Brain pericyte (primary cell): ENCODE measurements at regions not wholly inside any gene's neighbourhood (a gene's known extent, or its start where the extent isn't known, plus 50 kb on each side); places are given as distances from the start of the nearest gene placed in this dataset.

Experiments used
- DNase-seq: peaks from one replicate; pipeline ENCODE4 v3.0.0-alpha.2; 2012; ENCODE audit warnings: low read depth, low spot score

GRCh38 chr5:148708854-148709253 is 54.5 kb upstream of the HTR4 start:
- no peak for DNase-seq

GRCh38 chr5:148711961-148712360 is 57.6 kb upstream of the HTR4 start:
- no peak for DNase-seq

- no peak for DNase-seq
Observed at GRCh38 chr5:148713735-148714508, 59.6 kb upstream of the HTR4 start.

DNA sequence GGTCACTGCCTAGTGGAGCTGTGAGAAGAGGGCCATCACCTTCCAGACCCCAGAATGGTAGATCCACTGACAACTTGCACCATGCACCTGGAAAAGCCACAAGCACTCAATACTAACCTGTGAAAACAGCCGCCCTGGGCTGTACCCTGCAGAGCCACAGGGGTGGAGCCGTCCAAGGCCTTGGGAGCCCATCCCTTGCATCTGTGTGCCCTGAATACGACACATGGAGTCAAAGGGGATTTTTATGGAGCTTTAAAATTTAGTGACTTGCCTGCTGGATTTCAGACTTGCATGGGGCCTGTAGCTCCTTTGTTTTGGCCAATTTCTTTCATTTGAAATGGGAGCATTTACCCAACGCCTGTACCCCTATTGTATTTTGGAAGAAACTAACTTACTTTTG is 62.4 kb upstream of the HTR4 start:
- no peak for DNase-seq

DNA sequence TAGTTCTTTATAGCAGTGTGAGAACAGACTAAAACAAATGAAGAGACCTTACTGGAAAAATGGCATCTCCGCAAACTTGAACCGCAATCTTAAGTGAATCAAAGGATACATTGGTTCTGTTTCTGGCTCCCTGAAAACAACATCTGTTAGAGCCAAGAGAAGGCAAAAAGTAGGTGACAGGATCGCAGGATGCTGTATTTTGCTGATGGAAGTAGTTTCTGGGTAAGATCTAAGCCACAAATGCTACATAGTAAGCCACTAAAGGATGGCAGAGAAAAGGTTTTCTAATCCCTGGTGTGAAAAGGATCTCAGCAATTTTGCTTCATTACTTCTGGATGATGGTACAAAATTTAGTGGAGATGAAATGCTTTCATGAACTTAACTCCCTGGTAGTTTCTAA is 63.3 kb upstream of the HTR4 start:
- DNase-seq, result no peak

GRCh38 chr5:148719605-148720004 is 65.3 kb upstream of the HTR4 start:
- DNase-seq, result no peak

- no peak for DNase-seq
Observed at GRCh38 chr5:148720257-148720656, 65.9 kb upstream of the HTR4 start.

DNA sequence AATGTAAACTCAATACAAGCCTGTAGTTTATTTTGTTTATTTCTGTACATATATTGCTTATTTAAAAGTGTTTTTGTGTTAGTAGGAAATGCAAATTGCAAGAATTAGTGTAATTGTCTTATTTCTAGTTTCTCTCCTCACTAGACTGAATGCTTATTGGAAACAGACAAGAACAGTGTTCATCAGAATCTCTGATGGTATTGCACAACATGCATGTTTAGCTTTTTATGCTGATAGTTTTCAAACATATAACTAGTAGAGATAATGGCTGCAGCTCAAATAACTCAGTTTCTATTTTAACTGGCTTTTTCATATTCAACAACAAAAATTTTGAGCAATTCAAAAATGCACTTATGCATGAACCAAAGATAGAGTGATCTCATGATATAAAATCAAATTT is 68.8 kb upstream of the HTR4 start:
- DNase-seq, result no peak

DNA sequence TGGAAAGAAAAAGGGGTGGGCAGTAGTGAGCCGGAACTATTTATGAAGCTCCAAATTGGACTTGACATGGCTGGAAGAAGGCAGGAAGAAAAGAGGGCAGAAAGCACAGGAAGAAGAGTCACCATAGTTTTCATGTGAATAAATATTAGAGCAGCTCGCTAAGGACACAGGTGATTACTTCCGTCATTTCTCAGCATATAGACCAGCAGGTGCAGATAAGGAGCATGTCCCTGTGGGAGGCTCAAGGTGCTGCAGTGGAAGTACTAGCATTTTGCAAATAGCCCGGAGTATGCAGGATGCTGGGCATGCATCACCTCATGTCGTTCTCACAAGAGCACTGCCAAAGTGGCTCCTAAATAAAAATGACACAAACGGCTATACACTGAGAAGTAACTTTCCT is 71.3 kb upstream of the HTR4 start:
- DNase-seq, result no peak

- DNase-seq, result no peak
Observed at GRCh38 chr5:148729182-148729581, 74.9 kb upstream of the HTR4 start.

- DNase-seq, result no peak
Observed at GRCh38 chr5:148730270-148730669, 75.9 kb upstream of the HTR4 start.

DNA sequence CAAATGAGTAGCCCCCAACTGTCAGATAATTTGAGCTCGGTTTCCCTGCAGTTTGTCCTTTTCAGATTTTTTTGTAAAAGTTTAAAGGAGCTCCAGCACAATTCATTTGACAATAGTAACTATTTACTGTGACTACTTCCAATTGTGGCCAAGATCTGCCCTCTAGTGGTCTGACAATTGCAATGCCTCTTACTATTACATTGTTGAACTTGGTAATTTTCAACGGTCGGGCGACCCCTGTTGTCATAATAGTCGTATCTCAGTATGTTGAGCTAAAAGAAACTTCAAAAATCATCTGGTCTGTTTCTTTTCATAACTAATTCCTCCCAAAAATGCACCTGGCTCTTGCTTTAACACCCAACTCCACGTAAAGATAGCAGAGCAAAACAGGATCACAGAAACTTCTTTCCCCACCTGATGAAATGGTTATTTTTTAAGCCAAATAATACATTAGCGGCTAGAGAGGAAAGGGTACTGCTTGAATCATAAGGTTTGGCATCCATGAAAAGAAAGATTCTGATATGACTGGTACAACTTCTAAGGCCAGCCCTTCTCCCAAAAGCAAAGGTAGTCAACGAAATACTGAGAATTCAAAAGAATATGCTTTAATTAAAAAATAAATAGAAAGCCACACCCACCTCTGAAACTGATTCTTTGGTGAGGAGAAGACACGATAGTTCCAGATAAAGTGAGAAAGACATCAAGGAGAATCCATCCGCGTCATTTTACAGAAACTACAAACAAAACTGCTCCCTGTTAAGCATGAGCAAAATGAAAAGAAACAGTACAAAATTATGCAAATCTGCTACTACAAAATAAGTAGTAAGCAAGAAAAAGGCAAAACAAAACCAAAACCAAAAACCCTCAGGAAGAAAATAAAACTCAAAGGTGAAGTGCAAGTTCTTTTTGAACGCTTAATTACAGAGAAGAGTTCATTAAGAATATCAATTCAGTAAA is 76.9 kb upstream of the HTR4 start:
- peak; percentile 52 for DNase-seq

GRCh38 chr5:148732692-148733091 is 78.4 kb upstream of the HTR4 start:
- DNase-seq, result no peak

DNA sequence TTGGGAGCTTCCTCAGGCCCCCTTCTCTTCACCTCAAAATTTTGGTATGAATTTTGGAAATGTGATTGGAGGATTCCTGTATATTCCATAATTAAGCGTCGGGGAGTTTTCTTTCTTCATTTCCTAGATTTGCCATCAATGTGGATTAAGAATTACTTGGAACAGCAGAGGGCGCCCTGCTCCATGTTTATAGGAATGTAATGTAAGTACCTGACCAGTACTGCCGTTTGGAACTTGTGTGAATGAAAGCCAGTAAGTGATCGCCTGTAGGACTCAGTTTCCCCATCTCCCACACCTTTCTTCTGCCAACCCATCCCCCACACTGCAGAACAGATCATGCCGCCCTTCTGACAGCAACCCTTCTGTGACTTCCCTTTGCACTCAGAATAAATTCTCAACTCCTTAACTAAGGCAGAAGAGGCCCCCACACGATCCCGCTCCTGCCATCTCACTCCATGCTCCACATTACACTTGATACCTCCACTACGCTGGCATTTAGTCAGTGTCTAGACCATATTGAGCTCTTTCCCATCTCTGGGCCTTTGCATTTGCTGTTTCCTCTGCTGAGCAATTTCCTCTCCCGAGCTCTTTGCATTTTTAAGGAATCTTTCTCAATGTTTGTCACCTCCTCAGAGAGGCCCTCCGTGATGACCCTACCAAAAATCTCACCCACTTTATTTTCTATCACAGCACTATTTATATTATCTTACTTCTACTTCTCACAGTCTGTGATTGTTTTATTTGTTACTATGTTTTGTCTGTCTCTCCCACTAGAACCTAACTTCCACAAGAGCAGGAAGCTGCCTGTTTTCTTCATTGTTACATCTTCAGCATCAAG is 79.5 kb upstream of the HTR4 start:
- peak; percentile 39 for DNase-seq

DNA sequence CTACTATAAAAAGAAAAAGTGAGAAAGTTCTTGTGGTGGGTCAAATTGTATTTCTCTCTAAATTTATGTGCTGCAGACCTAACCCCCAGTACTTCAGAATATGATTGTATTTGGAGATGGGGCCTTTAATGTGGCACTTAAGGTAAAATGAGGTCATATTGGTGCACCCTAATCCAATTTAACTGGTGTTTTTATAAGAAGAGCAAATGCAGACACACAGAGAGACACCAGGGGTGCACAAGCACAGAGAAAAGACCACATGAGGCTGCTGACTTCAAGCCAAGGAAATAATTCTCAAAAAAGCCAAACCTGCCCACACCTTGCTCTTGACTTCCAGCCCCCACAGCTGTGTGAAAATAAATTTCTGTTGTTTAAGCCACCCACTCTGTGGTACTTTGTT is 80.2 kb upstream of the HTR4 start:
- DNase-seq, result no peak

DNA sequence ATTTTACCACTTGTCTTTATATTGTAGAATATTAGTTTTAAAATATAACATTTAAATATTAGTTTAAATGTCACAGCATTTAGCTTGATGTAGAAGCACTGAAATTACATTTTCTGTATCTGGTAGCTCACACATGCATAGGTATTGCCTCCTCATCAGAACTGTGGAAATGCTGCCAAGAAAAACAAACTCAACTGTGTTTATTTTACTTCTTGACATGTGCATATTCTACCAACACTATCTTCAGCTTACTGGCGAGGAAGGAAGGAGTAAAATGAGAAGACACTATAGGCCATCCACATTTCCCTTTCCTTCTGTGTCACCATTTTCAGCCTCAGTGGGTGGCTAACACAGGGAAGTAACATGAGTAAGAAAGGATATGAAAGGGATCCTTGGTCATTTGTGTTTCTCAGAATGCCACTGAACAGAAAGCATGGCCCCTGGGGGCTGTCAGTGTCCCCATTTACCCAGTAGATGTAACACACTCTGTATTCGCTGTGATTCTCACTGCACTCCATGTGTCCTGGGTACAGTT is 81.0 kb upstream of the HTR4 start:
- no peak for DNase-seq

DNA sequence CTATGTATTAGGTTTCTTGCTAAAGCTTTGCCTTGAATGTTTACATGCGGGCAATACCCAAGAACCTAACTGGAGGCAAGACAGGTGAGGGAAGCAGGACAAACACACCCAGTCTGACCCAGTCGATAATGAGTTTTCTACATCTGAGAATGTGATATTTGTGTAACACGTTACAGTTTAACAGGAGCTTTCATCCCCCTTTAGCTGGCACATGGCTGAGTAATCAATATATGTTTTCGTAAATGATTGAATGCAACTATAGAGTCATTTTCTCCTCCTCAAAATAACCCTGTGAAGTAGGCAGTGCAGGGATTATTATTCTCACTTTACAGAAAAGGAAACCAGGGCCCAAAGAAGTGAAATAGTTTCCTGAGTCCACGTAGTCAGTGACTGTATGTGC is 84.7 kb upstream of the HTR4 start:
- DNase-seq, result no peak

- DNase-seq, result peak; percentile 88
Observed at GRCh38 chr5:148739524-148739923, 85.2 kb upstream of the HTR4 start.

DNA sequence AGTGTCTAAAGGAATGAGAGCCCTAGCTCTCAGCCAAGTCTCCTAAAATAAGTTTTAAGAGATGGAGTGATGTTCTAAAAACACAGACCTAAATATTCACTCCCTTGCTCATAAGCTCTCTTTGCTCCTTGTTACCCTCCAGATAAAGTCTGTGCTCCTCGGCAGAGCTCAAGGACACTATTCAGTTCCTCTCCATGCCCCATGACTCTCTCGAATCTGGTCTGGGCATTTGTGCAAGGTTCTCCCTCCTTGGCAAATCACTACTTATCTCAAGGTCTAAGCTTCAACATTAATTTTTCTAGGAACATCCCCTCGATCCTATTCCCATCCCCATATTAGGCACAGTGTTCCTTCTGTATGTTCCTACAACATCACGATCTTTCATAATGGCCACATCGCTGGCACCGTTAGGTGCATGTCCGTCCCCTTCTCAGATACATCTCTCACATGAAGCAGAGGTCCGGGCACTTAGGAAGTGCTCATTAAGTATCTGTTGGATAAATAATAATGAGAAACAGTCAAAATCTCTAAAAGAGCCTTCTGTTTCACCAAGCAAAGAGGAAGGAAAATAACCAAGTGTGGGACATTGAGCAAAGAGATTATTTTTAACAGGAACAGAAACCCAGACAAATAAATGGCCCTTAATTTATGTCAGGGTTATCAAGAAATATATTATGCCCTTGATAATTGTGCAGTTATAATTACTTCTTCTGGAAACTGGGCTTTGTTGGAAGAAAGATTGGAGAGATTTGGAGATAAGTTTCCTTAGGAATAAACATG is 85.9 kb upstream of the HTR4 start:
- DNase-seq, result no peak

DNA sequence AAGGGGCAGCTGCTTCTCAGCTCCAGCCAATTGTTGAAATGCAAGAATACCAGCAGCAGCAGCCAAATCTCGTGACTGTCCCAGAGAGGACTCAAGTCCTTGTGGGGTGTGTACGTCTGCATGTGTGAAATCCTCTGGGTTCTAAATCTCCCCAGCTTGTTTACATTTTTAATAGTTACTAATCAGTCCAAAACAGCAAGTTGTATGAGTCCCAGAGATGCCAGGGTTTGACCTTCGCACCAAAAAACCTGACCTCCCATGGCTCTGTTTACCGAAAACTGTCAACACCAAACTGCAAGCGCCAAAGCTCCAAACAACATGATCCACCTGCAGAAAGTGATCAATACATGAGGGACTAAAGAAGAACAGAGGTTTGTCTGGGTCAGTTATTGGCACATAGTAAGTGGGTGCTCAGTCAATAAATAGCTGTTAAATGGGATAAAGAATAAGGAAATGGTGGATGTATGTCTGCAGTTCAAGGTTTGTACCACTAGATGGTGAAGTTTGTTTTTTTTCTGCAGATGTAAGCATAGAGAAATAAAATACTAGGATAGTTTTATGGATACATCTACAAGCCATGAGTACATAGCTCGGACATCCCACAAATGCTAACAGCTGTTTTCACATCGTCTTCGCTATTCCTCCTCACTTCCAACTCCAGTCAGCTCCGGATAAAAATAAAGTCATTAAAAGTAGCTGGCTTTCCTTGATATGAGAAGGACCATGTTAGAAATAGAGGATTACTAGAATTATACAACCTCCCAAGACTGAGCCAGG is 85.3 kb upstream of the ADRB2 start:
- peak; percentile 38 for DNase-seq
